HG03520 (cell line): ENCODE measurements at regions not wholly inside any gene's neighbourhood (a gene's known extent, or its start where the extent isn't known, plus 50 kb on each side); places are given as distances from the start of the nearest gene placed in this dataset.

ENCODE experiments used
- ATAC-seq: cut with Tn5 transposase; IDR thresholded peaks from one replicate; pipeline ENCODE4 v1.9.1; 2021; ENCODE audit warnings: mild to moderate bottlenecking, moderate library complexity; ENCODE audit not compliant: unreplicated experiment

- no peak for ATAC-seq
Measured at GRCh38 chr6:91678679-91679446, 1092.0 kb upstream of the MAP3K7 start.

- ATAC-seq: no peak
Measured at GRCh38 chr6:91672201-91672600, 1085.3 kb upstream of the MAP3K7 start.

GRCh38 chr6:91669871-91670268 is 1083.0 kb upstream of the MAP3K7 start:
- no peak for ATAC-seq

- no peak for ATAC-seq
Measured at GRCh38 chr6:91669154-91669870, 1082.4 kb upstream of the MAP3K7 start.

GRCh38 chr6:91667596-91667995 is 1080.7 kb upstream of the MAP3K7 start:
- ATAC-seq: no peak

- ATAC-seq: peak; percentile 78
Measured at GRCh38 chr6:91664327-91664959, 1077.6 kb upstream of the MAP3K7 start.

GRCh38 chr6:91660893-91661292 is 1074.0 kb upstream of the MAP3K7 start:
- no peak for ATAC-seq

GRCh38 chr6:91659891-91660290 is 1073.0 kb upstream of the MAP3K7 start:
- no peak for ATAC-seq

- ATAC-seq: no peak
Measured at GRCh38 chr6:91654793-91655192, 1067.9 kb upstream of the MAP3K7 start.

- ATAC-seq: no peak
Measured at GRCh38 chr6:91654357-91654756, 1067.5 kb upstream of the MAP3K7 start.

- ATAC-seq: no peak
Measured at GRCh38 chr6:91653895-91654294, 1067.0 kb upstream of the MAP3K7 start.

- ATAC-seq: no peak
Measured at GRCh38 chr6:91653076-91653723, 1066.3 kb upstream of the MAP3K7 start.

- ATAC-seq: no peak
Measured at GRCh38 chr6:91646649-91647048, 1059.8 kb upstream of the MAP3K7 start.

GRCh38 chr6:91645811-91646210 is 1058.9 kb upstream of the MAP3K7 start:
- no peak for ATAC-seq

- ATAC-seq: no peak
Measured at GRCh38 chr6:91637217-91637616, 1050.3 kb upstream of the MAP3K7 start.

- ATAC-seq: no peak
Measured at GRCh38 chr6:91634791-91635190, 1047.9 kb upstream of the MAP3K7 start.

- ATAC-seq: no peak
Measured at GRCh38 chr6:91633374-91634111, 1046.7 kb upstream of the MAP3K7 start.

- no peak for ATAC-seq
Measured at GRCh38 chr6:91632308-91632707, 1045.4 kb upstream of the MAP3K7 start.

GRCh38 chr6:91631227-91631626 is 1044.4 kb upstream of the MAP3K7 start:
- no peak for ATAC-seq

GRCh38 chr6:91626911-91627310 is 1040.0 kb upstream of the MAP3K7 start:
- no peak for ATAC-seq

- no peak for ATAC-seq
Measured at GRCh38 chr6:91613481-91613880, 1026.6 kb upstream of the MAP3K7 start.
